Umbilical cord (tissue), 1 donor: ENCODE measurements at regions not wholly inside any gene's neighbourhood (a gene's known extent, or its start where the extent isn't known, plus 50 kb on each side); places are given as distances from the start of the nearest gene placed in this dataset.

Experiments
- DNase-seq: peaks from one replicate; pipeline ENCODE4 v3.0.0-alpha.2; 2015; ENCODE audit warnings: low spot score

GRCh38 chrX:151796576-151796975 lies 62.0 kb downstream of the CNGA2 start:
- no peak for DNase-seq

DNA sequence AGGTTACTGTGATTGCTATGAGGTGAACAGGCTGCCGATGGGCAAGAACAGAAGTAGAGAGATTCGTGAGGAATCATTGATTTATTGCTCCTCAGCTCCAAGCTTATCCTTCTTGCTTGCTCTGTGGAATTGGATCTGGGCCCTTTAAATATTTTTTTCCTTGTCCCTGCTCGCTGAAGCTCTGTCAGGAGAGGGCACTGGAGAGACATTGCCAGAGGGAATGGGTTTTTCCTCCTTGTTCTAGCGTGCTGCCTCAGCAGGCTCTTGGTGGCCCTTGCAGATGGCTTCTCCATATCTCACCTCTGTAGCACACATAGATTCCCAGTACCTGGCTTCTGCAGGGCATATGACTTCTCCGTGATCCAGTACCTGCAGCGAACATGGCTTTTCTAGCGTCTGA lies 67.4 kb downstream of the CNGA2 start:
- DNase-seq: no peak

- DNase-seq: peak; percentile 29
Measured at GRCh38 chrX:151806967-151807540, 72.5 kb downstream of the CNGA2 start.

DNA sequence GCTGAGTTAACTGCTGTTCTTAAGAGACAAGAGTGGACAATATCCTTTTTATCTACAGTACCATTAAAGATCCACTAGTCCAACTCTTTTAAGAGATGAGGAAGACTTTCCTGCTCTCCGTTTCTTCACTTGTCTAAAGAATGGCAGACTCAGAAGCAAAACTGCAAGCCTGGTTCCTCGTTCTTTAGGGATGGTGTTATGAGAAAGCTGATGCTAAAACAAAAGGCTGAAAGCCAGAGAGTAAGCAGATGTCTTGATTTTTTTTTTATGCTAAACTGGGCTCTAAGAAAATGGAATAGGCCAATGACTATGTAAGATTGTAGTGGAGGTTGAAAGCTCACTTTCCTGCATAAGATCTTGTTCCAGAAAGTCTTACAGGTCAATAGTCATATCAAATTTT lies 78.1 kb downstream of the CNGA2 start:
- no peak for DNase-seq

DNA sequence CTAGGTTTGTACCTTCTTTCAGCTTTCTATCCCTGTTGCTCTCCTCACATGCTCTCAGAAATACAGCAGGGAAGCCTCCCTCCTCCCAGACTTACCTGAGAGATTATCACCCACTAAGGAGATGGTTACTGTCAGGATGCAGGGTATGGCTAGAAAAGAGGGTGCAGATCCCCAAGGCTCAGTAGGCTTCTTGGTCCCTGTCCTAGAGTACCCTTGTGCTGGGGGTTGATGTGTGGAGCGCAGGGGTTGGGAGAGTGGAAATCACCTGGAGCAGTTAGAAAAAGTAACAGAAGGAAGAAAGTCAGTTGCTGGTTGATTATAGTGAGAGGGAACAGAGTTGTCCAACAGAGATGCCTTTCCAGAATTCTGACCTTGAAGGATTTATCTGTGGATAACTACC lies 80.2 kb downstream of the CNGA2 start:
- no peak for DNase-seq

GRCh38 chrX:151815398-151815797 lies 80.9 kb downstream of the CNGA2 start:
- DNase-seq: no peak

DNA sequence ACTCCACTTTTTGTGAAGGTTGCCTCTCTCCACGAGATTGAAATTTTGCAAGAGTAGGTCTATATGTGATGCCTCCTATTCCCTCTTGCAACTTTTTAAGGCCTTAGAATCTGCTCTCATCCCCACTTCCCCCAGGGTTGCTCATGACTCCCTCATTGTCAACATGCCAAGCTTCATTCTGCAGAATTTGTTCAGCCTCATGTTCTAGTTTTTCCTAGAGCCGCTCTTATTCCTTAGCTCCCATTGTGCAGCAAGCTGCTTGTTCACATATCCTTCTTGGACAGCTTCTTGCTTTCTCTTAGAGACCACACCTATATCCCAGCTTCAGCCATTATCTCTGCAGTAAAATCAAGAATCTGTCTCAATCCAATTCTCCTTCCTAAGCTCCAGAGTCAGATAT lies 82.4 kb downstream of the CNGA2 start:
- peak; percentile 37 for DNase-seq

GRCh38 chrX:151818828-151819227 lies 84.3 kb downstream of the CNGA2 start:
- no peak for DNase-seq

DNA sequence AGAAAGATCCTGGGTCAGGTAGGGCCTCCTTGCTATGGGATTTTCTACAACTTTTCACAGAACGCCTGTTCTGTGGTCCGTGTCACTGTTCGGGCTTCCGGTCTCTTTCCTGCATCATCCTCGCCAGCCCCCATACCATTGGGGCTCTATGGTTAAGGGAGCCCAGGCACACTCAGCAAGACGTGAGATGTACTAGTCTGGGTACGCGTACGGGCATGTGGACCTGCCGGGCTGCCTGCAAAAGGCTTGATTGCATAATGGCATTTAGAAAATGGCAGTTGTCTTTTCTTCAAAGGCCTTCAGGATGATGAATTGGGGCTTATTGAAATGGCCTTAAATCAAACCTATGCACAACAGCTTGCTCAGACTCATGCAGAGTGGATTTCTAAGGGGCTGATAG lies 86.7 kb downstream of the CNGA2 start:
- DNase-seq: peak; percentile 11

GRCh38 chrX:151825007-151825406 lies 87.7 kb upstream of the MAGEA4 start:
- no peak for DNase-seq

- DNase-seq: peak; percentile 70
Measured at GRCh38 chrX:151825925-151826485, 86.7 kb upstream of the MAGEA4 start.

GRCh38 chrX:151828439-151829080 lies 84.1 kb upstream of the MAGEA4 start:
- DNase-seq: no peak

- DNase-seq: peak; percentile 19
Measured at GRCh38 chrX:151830911-151831310, 81.8 kb upstream of the MAGEA4 start.

GRCh38 chrX:151852294-151852693 lies 60.4 kb upstream of the MAGEA4 start:
- no peak for DNase-seq

- no peak for DNase-seq
Measured at GRCh38 chrX:151854726-151855495, 57.8 kb upstream of the MAGEA4 start.

- no peak for DNase-seq
Measured at GRCh38 chrX:151859481-151859880, 53.2 kb upstream of the MAGEA4 start.

DNA sequence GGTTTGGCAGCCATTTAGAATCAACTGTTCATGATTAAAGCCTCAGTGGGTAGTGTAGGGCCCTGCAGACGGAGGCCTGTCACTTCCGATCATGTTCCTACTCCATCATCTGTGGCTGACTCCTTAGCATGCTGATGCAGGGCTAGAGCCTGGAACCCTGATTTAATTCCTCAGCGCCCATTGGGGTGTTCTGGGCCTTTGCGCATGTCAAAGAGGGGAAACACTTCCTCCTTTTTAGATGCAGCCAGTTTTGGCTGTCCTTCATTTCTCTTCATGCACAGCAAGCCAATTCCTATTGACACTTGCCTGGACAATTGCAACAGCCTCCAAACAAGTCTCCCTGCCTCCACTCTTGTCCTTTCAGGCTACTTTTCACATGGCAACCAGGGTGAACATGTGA lies 51.9 kb upstream of the MAGEA4 start:
- DNase-seq: no peak
